ENCODE measurements at regions not wholly inside any gene's neighbourhood (a gene's known extent, or its start where the extent isn't known, plus 50 kb on each side); places are given as distances from the start of the nearest gene placed in this dataset.

DNA sequence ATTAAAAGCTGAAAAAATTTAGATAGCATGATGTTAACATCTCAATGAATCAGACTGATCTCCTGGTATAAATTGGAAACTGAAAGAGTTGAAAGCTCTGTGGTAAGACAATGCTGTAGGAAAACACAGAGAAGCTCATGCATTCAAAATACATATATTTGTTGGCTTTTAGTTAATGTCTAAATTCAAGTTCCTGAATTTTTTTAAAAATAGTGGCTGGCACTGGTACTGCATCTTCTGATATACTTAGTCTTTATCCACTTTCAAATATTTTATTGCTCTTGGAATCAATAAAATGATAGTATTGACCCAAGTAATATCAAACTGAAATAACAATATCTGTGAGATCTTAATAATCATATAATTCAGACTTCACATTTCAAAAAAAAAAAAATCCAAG, 151.4 kb upstream of the FIGN start:
- no peak for TF ChIP-seq POLR2A (IDR thresholded peaks at IDR 0.05; ENCODE audit: low read length)
- TF ChIP-seq GATA1 (IDR thresholded peaks at IDR 0.05; ENCODE audit: low read depth, low read length) = no peak

Data from erythroblast (primary cell).